H1 (cell line): ENCODE measurements at regions not wholly inside any gene's neighbourhood (a gene's known extent, or its start where the extent isn't known, plus 50 kb on each side); places are given as distances from the start of the nearest gene placed in this dataset.

Source experiments
- ATF2 ChIP-seq: IDR thresholded peaks from 2 replicates; pipeline ENCODE4 v1.6.1; 2012; ENCODE audit warnings: low read length, inconsistent platforms
- CBX8 ChIP-seq: fragments of 300-800, 300-1000 bp; sonication (generic); IDR thresholded peaks from 2 replicates; pipeline ENCODE4 v1.7.1; 2016; ENCODE audit warnings: low read depth, low read length, borderline replicate concordance
- CEBPB ChIP-seq: IDR thresholded peaks from 2 replicates; pipeline ENCODE4 v1.6.1; 2012; ENCODE audit warnings: low read depth, low read length
- CHD1 ChIP-seq: IDR thresholded peaks from 2 replicates; pipeline ENCODE4 v1.6.1; 2012; ENCODE audit warnings: low read depth, low read length, improper control_type of control experiment
- CTCF ChIP-seq, 3 experiments: IDR thresholded peaks; 1 replicate in 2 of 3; 2 replicates in 1 of 3; pipeline versions ENCODE4 v1.5.1 to v1.6.1; 2011; ENCODE audit warnings: low read length in 3 of 3, mild to moderate bottlenecking in 3 of 3, inconsistent platforms in 2 of 3, low read depth in 1 of 3, moderate library complexity in 1 of 3; ENCODE audit not compliant: insufficient read depth in 1 of 3; ENCODE audit errors: control extremely low read depth in 1 of 3
- E2F6 ChIP-seq: IDR thresholded peaks from 2 replicates; pipeline ENCODE4 v1.6.1; 2012; ENCODE audit warnings: inconsistent platforms
- EZH2 ChIP-seq: fragments of 200-600 bp; sonication (generic); IDR thresholded peaks from 2 replicates; pipeline ENCODE4 v1.7.1; 2012; ENCODE audit warnings: low read depth, mild to moderate bottlenecking, moderate library complexity, low read length, inconsistent platforms; ENCODE audit not compliant: severe bottlenecking
- MAFK ChIP-seq: IDR thresholded peaks from 2 replicates; pipeline ENCODE4 v1.6.1; 2012; ENCODE audit warnings: low read depth, mild to moderate bottlenecking, improper control_type of control experiment, low read length
- MAX ChIP-seq: IDR thresholded peaks from 2 replicates; pipeline ENCODE4 v1.6.1; 2012; ENCODE audit warnings: inconsistent platforms
- RAD21 ChIP-seq, 2 experiments: IDR thresholded peaks in 1 of 2; conservative IDR thresholded peaks in 1 of 2; 2 replicates each; pipeline ENCODE4 v1.6.1; 2011; ENCODE audit warnings: low read depth in 2 of 2, low read length in 2 of 2, improper control_type of control experiment in 1 of 2, inconsistent platforms in 1 of 2, mild to moderate bottlenecking in 1 of 2, moderate library complexity in 1 of 2
- SIN3A ChIP-seq, 2 experiments: IDR thresholded peaks in 1 of 2; conservative IDR thresholded peaks in 1 of 2; 2 replicates each; pipeline ENCODE4 v1.6.1; 2011 to 2012; ENCODE audit warnings: low read length in 2 of 2, improper control_type of control experiment in 1 of 2, low read depth in 1 of 2, mild to moderate bottlenecking in 1 of 2
- SUZ12 ChIP-seq: fragments of 200-600 bp; sonication (generic); IDR thresholded peaks from 2 replicates; pipeline ENCODE4 v1.6.1; 2012; ENCODE audit warnings: mild to moderate bottlenecking, inconsistent platforms, low read length, moderate library complexity, mixed read lengths
- TBP ChIP-seq: IDR thresholded peaks from 2 replicates; pipeline ENCODE4 v1.6.1; 2011; ENCODE audit warnings: low read depth, low read length, improper control_type of control experiment
- USF2 ChIP-seq: IDR thresholded peaks from 2 replicates; pipeline ENCODE4 v1.6.1; 2011; ENCODE audit warnings: low read length, improper control_type of control experiment

- TF ChIP-seq CHD1 (no peak), E2F6 (no peak), EZH2 (no peak), CBX8 (no peak), CTCF (IDR thresholded peaks at IDR 0.05; ENCODE audit: control extremely low read depth in 1 of 3, insufficient read depth in 1 of 3, low read depth in 1 of 3, low read length in 3 of 3) (no peak), RAD21 (IDR thresholded peaks at IDR 0.05 in 1 of 2, conservative IDR thresholded peaks at IDR 0.05 in 1 of 2; ENCODE audit: low read depth in 2 of 2, low read length in 2 of 2) (no peak), TBP (no peak), SUZ12 (no peak), ATF2 (no peak), MAFK (no peak), SIN3A (conservative IDR thresholded peaks at IDR 0.05 in 1 of 2, IDR thresholded peaks at IDR 0.05 in 1 of 2; ENCODE audit: low read depth in 1 of 2, low read length in 2 of 2) (no peak), CEBPB (no peak), USF2 (no peak), MAX (no peak)
Observed at GRCh38 chr10:58087896-58088295, 179.8 kb downstream of the IPMK start.
